ENCODE measurements at regions not wholly inside any gene's neighbourhood (a gene's known extent, or its start where the extent isn't known, plus 50 kb on each side); places are given as distances from the start of the nearest gene placed in this dataset.
"Not testable (repeated sequence)": the region's sequence is repeated elsewhere in the genome, so short reads cannot be mapped to it uniquely, and the experiment has no call there.

DNA sequence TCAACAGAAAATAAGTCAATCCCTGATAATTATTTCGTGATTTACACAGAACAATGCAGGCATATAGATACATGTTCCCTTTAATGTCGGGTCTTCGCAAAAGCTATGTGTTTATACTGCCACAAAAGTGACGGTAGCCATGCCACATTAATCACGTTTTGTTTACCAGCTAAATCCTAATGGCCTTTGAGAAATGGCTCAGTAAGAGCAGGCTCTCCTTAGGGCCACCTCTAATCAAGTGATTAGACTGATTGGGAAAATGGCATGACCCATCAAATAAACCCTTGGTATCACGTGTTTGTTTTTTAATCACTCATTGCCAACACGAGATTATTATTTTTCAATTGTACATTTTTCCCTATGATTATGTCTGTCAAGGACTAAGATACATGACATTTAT is 102.0 kb upstream of the USP25 start:
- no peaks in the 10 kb centered on the region for H3K9me3 ChIP-seq (ENCODE audit: low read depth, low read length)
- no peaks in the 10 kb centered on the region for H3K4me1 ChIP-seq (ENCODE audit: insufficient read depth, low read length)
- H3K4me3 ChIP-seq (ENCODE audit: low read length): no peak overlapping the region
- H3K27me3 ChIP-seq (ENCODE audit: insufficient read depth, low read length): no peaks in the 10 kb centered on the region

- Histone ChIP-seq H3K9me3 (ENCODE audit: low read depth, low read length) (no peaks in the 10 kb centered on the region), H3K4me3 (ENCODE audit: low read length) (no peak overlapping the region), H3K27me3 (ENCODE audit: insufficient read depth, low read length) (no peaks in the 10 kb centered on the region), H3K4me1 (ENCODE audit: insufficient read depth, low read length) (no peaks in the 10 kb centered on the region)
These were observed 98.4 kb upstream of the USP25 start for GRCh38 chr21:15631342-15631741.

- H3K4me1 ChIP-seq (ENCODE audit: insufficient read depth, low read length); H3K27me3 ChIP-seq (ENCODE audit: insufficient read depth, low read length); H3K9me3 ChIP-seq (ENCODE audit: low read depth, low read length); H3K4me3 ChIP-seq (ENCODE audit: low read length): not testable (repeated sequence)
These were observed 95.2 kb upstream of the USP25 start for GRCh38 chr21:15634541-15634940.

DNA sequence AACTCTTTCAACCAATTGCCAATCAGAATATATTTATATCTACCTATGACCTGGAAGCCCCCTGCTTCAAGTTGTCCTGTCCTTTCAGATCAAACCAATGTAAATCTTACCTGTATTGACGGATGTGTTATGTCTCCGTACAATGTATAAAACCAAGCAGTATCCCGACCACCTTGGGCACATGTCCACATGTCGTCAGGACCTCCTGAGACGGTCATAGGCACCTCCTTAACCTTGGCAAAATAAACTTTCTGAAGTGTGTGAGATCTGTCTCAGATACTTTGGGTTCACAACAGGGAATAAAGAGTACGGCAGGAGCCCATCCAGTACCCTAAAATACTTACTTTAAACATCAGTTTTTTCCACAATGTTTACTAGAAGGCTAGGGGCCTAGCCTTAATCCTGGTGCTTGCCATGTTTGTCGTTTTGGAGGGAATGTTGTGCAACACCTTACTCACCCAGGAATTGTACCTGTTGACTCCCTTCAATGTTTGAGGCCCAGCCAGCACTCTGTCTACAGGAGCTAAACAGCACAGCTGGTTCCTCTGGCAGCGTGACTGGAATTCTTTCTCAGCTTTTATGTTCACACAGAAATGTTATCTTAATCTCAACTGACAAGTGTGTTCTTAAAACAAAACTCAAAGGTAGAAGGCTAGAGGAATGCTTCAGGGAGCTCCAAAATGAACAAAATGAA is 90.8 kb upstream of the USP25 start:
- H3K4me1 ChIP-seq (ENCODE audit: insufficient read depth, low read length): no peaks in the 10 kb centered on the region
- no peaks in the 10 kb centered on the region for H3K9me3 ChIP-seq (ENCODE audit: low read depth, low read length)
- no peaks in the 10 kb centered on the region for H3K27me3 ChIP-seq (ENCODE audit: insufficient read depth, low read length)
- no peak overlapping the region for H3K4me3 ChIP-seq (ENCODE audit: low read length)

- not testable (repeated sequence) for H3K9me3 ChIP-seq (ENCODE audit: low read depth, low read length); H3K27me3 ChIP-seq (ENCODE audit: insufficient read depth, low read length); H3K4me3 ChIP-seq (ENCODE audit: low read length); H3K4me1 ChIP-seq (ENCODE audit: insufficient read depth, low read length)
These were observed 89.7 kb upstream of the USP25 start for GRCh38 chr21:15640113-15640512.

DNA sequence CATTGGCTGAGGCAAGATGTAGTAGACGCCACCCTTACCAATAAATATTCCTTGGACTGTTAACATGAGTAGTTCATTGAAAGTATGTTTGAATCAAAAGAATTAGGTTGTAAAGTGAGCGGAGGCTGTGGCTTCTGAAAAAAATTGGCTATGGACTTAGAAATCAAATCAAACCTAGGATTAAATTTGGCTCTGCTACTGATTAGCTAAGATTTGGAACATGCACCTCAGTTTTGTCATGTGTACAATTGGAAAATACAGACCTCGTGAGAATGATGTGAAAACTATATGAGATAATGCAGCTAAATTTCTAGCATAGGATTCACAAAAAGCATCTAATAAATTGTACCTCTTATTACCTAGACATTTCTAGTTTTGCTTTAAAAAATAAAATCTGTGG is 85.3 kb upstream of the USP25 start:
- no peaks in the 10 kb centered on the region for H3K4me1 ChIP-seq (ENCODE audit: insufficient read depth, low read length)
- no peak overlapping the region for H3K4me3 ChIP-seq (ENCODE audit: low read length)
- H3K27me3 ChIP-seq (ENCODE audit: insufficient read depth, low read length): no peaks in the 10 kb centered on the region
- H3K9me3 ChIP-seq (ENCODE audit: low read depth, low read length): no peaks in the 10 kb centered on the region

- Histone ChIP-seq H3K9me3 (ENCODE audit: low read depth, low read length) (no peaks in the 10 kb centered on the region), H3K4me1 (ENCODE audit: insufficient read depth, low read length) (no peaks in the 10 kb centered on the region), H3K4me3 (ENCODE audit: low read length) (no peak overlapping the region), H3K27me3 (ENCODE audit: insufficient read depth, low read length) (no peaks in the 10 kb centered on the region)
These were observed 84.0 kb upstream of the USP25 start for GRCh38 chr21:15645830-15646229.

DNA sequence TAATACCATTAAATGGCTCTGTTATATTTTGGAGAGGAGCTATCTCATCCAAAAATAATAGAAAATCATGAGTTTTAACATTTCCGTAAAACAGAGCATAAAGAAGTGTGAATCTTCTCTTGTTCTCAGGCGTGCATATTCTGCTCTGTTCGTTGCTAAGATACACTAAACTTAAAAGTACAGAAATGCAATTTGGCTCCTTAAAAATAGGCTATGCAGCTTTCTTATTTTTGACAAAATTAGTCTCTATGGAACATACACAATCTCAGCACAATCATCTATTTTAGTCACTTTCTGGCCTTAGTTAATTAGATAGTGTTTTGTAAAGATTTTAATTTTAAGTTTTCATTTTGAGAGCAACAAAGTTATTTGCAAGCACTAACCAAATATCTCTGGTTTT is 79.0 kb upstream of the USP25 start:
- Histone ChIP-seq H3K4me1 (ENCODE audit: insufficient read depth, low read length) (no peaks in the 10 kb centered on the region), H3K4me3 (ENCODE audit: low read length) (no peak overlapping the region), H3K27me3 (ENCODE audit: insufficient read depth, low read length) (no peaks in the 10 kb centered on the region), H3K9me3 (ENCODE audit: low read depth, low read length) (no peaks in the 10 kb centered on the region)

GRCh38 chr21:15651172-15651571 is 78.6 kb upstream of the USP25 start:
- H3K4me1 ChIP-seq (ENCODE audit: insufficient read depth, low read length): no peaks in the 10 kb centered on the region
- H3K9me3 ChIP-seq (ENCODE audit: low read depth, low read length): no peaks in the 10 kb centered on the region
- no peaks in the 10 kb centered on the region for H3K27me3 ChIP-seq (ENCODE audit: insufficient read depth, low read length)
- no peak overlapping the region for H3K4me3 ChIP-seq (ENCODE audit: low read length)

GRCh38 chr21:15653710-15654109 is 76.1 kb upstream of the USP25 start:
- Histone ChIP-seq H3K4me3 (ENCODE audit: low read length) (no peak overlapping the region), H3K27me3 (ENCODE audit: insufficient read depth, low read length) (no peaks in the 10 kb centered on the region)

DNA sequence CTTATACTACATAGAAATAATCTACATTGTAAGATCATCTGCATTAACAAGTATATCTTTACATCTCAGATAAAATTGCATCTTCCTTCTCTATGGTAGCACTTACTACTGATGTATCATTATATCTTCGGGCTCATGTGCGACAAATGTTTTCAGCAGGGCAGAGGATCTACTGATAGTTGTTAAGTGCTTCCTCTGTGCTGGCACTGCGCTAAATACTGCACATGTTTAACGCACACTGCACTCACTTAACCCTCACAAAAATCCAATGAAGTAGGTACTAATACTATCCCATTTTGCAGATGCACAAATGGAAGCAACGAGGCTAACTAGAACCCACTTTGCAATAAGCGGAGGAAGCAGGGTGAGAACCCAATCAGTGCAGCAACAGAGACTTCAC is 75.6 kb upstream of the USP25 start:
- Histone ChIP-seq H3K4me3 (ENCODE audit: low read length) (no peak overlapping the region), H3K27me3 (ENCODE audit: insufficient read depth, low read length) (no peaks in the 10 kb centered on the region), H3K4me1 (ENCODE audit: insufficient read depth, low read length) (no peaks in the 10 kb centered on the region), H3K9me3 (ENCODE audit: low read depth, low read length) (no peaks in the 10 kb centered on the region)

More at GRCh38 chr21:15653710-15654109, 76.1 kb upstream of the USP25 start:
- no peaks in the 10 kb centered on the region for H3K4me1 ChIP-seq (ENCODE audit: insufficient read depth, low read length)
- no peaks in the 10 kb centered on the region for H3K9me3 ChIP-seq (ENCODE audit: low read depth, low read length)

DNA sequence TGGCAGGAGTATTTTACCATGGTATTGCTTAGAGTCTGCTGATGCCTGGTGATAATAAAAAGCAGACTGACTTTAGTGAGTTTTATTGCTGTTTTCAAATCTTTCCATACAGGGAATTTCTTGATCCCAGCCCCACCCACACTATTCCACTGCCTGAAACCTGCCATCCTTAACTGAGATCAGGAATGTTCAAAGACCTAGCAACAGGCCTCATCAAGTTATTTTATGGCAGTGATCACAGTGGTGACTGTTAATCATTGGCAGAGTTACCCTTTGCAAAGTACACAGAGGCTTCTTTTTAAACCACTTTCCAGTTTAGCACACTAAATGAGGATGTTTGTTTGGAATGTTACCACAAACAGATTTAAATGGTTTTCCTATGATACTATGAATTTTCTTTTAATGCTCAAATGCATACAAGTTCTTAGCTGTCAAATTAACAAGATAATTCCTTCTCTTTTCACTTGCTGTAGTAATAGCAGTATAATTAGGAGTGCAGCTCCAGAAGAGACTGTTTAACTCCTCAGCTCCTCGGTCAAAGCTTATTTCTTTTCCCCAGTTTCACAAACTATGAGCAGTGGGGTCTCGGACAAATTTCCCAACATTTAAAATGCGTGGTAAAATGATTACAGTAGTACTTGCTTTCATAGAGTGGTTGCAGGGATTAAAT is 69.9 kb upstream of the USP25 start:
- no peaks in the 10 kb centered on the region for H3K4me1 ChIP-seq (ENCODE audit: insufficient read depth, low read length)
- H3K9me3 ChIP-seq (ENCODE audit: low read depth, low read length): no peaks in the 10 kb centered on the region
- H3K27me3 ChIP-seq (ENCODE audit: insufficient read depth, low read length): no peaks in the 10 kb centered on the region
- no peak overlapping the region for H3K4me3 ChIP-seq (ENCODE audit: low read length)

GRCh38 chr21:15660423-15660804 is 69.4 kb upstream of the USP25 start:
- no peaks in the 10 kb centered on the region for H3K9me3 ChIP-seq (ENCODE audit: low read depth, low read length)

DNA sequence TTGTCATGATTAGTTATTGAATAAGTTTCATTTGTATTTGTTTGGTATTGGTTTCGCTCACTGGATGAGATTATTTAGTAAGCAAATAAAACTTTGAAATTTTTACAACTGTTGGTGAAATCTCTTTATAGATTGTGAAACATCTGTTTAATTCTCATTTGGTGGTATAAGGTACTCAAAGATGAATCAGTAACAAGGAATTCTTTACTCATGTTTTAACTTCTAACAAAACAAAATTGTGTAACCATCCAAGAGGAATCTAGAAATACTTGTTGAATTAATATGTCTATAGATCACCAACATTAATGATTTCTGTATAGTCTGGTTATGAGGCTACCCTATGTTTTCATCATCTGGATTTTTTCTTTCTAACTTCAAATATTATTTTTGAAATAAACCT is 62.8 kb upstream of the USP25 start:
- Histone ChIP-seq H3K4me1 (ENCODE audit: insufficient read depth, low read length) (no peaks in the 10 kb centered on the region), H3K9me3 (ENCODE audit: low read depth, low read length) (no peaks in the 10 kb centered on the region), H3K4me3 (ENCODE audit: low read length) (no peak overlapping the region), H3K27me3 (ENCODE audit: insufficient read depth, low read length) (no peaks in the 10 kb centered on the region)

More at GRCh38 chr21:15660423-15660804, 69.4 kb upstream of the USP25 start:
- Histone ChIP-seq H3K27me3 (ENCODE audit: insufficient read depth, low read length) (no peaks in the 10 kb centered on the region), H3K4me3 (ENCODE audit: low read length) (no peak overlapping the region), H3K4me1 (ENCODE audit: insufficient read depth, low read length) (no peaks in the 10 kb centered on the region)

- Histone ChIP-seq H3K4me1 (ENCODE audit: insufficient read depth, low read length) (no peaks in the 10 kb centered on the region), H3K4me3 (ENCODE audit: low read length) (no peak overlapping the region), H3K9me3 (ENCODE audit: low read depth, low read length) (no peaks in the 10 kb centered on the region), H3K27me3 (ENCODE audit: insufficient read depth, low read length) (no peaks in the 10 kb centered on the region)
These were observed 62.0 kb upstream of the USP25 start for GRCh38 chr21:15667819-15668218.

DNA sequence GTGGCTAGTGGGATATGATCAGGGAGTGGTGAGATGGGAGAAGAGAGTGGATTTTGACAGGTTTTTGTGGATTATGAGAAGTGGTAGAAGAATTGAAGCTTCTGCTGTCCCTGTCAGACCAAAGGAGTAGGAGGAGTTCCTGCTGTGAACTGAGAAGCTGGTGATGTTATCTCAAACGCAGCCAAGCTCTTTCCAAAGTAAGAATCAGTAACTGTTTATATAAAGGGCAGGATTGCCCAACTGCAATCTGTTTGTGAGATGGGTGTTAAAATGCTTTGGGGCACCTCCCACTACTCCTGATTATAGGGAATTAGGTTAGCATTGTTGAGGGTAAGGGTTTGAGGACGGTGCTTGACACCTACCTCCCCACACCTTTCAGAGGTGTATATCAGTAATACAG is 60.5 kb upstream of the USP25 start:
- Histone ChIP-seq H3K9me3 (ENCODE audit: low read depth, low read length) (no peaks in the 10 kb centered on the region), H3K27me3 (ENCODE audit: insufficient read depth, low read length) (no peaks in the 10 kb centered on the region), H3K4me3 (ENCODE audit: low read length) (no peak overlapping the region), H3K4me1 (ENCODE audit: insufficient read depth, low read length) (no peaks in the 10 kb centered on the region)
